Smooth muscle cell (in vitro differentiated cells): ENCODE measurements at regions not wholly inside any gene's neighbourhood (a gene's known extent, or its start where the extent isn't known, plus 50 kb on each side); places are given as distances from the start of the nearest gene placed in this dataset.

Experiments used
- DNase-seq: peaks from one replicate; lab custom pipeline; 2025; ENCODE audit not compliant: unreplicated experiment; lab: John Stamatoyannopoulos, UW
- H2AFZ ChIP-seq: fragments of 200-600 bp; sonication (generic); 2 replicates; pipeline ENCODE4 v1.6.0; 2016; ENCODE audit warnings: antibody characterized with exemption, low read depth, mild to moderate bottlenecking
- H3F3A ChIP-seq: fragments of 200-600 bp; sonication (generic); 2 replicates; pipeline ENCODE4 v1.6.0; 2017; ENCODE audit warnings: antibody characterized with exemption, low read depth
- H3K27ac ChIP-seq: fragments of 200-600 bp; sonication (generic); 2 replicates; pipeline ENCODE4 v1.5.1; 2016; ENCODE audit warnings: low read depth, mild to moderate bottlenecking
- H3K27me3 ChIP-seq: fragments of 200-600 bp; sonication (generic); 2 replicates; pipeline ENCODE4 v1.6.1; 2016; ENCODE audit warnings: low read depth, mild to moderate bottlenecking
- H3K36me3 ChIP-seq: fragments of 200-600 bp; sonication (generic); 2 replicates; pipeline ENCODE4 v1.5.1; 2016; ENCODE audit warnings: low read depth
- H3K4me1 ChIP-seq: fragments of 200-600 bp; sonication (generic); 2 replicates; pipeline ENCODE4 v1.5.1; 2016; ENCODE audit warnings: low read depth
- H3K4me2 ChIP-seq: fragments of 200-600 bp; sonication (generic); 2 replicates; pipeline ENCODE4 v1.6.0; 2016; ENCODE audit warnings: mild to moderate bottlenecking
- H3K4me3 ChIP-seq: fragments of 200-600 bp; sonication (generic); 2 replicates; pipeline ENCODE4 v1.5.1; 2016; ENCODE audit warnings: mild to moderate bottlenecking
- H3K79me2 ChIP-seq: fragments of 200-600 bp; sonication (generic); 2 replicates; pipeline ENCODE4 v1.6.0; 2016; ENCODE audit warnings: low read depth, mild to moderate bottlenecking
- H3K9ac ChIP-seq: fragments of 200-600 bp; sonication (generic); 2 replicates; pipeline ENCODE4 v1.6.0; 2016; ENCODE audit warnings: low read depth
- H3K9me3 ChIP-seq: fragments of 200-600 bp; sonication (generic); replicated peaks from 2 replicates; pipeline ENCODE4 v1.5.1; 2016; ENCODE audit warnings: low read depth
- H4K20me1 ChIP-seq: fragments of 200-600 bp; sonication (generic); 2 replicates; pipeline ENCODE4 v1.6.0; 2016; ENCODE audit warnings: low read depth
- CTCF ChIP-seq: fragments of 200-600 bp; sonication (generic); IDR thresholded peaks from 2 replicates; pipeline ENCODE4 v1.5.1; 2017; ENCODE audit warnings: borderline replicate concordance, mild to moderate bottlenecking, antibody characterized with exemption; ENCODE audit not compliant: insufficient read depth, poor library complexity, severe bottlenecking
- WGBS: methylation state at CpG from one replicate; pipeline ENCODE4 v1.1.7; 2016; ENCODE audit warnings: low lambda C conversion rate; 5-methylcytosine and 5-hydroxymethylcytosine counted together

- Histone ChIP-seq H3K9me3 (no peaks in the 10 kb centered on the region), H3K79me2 (no peaks in the 10 kb centered on the region), H4K20me1 (no peaks in the 10 kb centered on the region), H3K4me2 (no peak overlapping the region), H3K27me3 (peaks cover 25% of the 10 kb centered on the region), H3K9ac (no peak overlapping the region), H3K4me3 (no peak overlapping the region), H3K36me3 (no peaks in the 10 kb centered on the region), H3K4me1 (no peaks in the 10 kb centered on the region), H3K27ac (no peak overlapping the region), H2AFZ (no peak overlapping the region), H3F3A (no peaks in the 10 kb centered on the region)
- no peak for DNase-seq
- TF ChIP-seq CTCF = no peak
- WGBS = 93% methylated on average over 4 of the region's 4 CpGs
Observed at GRCh38 chr4:116923389-116923788, 162.0 kb downstream of the TRAM1L1 start.

- Histone ChIP-seq H3K79me2 (no peaks in the 10 kb centered on the region), H3K4me3 (no peak overlapping the region), H3K4me1 (no peaks in the 10 kb centered on the region), H3K9me3 (no peaks in the 10 kb centered on the region), H3K9ac (no peak overlapping the region), H3K27me3 (no peaks in the 10 kb centered on the region), H2AFZ (no peak overlapping the region), H3F3A (no peaks in the 10 kb centered on the region), H3K36me3 (no peaks in the 10 kb centered on the region), H3K4me2 (no peak overlapping the region), H4K20me1 (no peaks in the 10 kb centered on the region), H3K27ac (no peak overlapping the region)
- no peak for DNase-seq
- no peak for TF ChIP-seq CTCF
- 97% methylated on average over 1 of the region's 1 CpG for WGBS
Observed at GRCh38 chr4:116913451-116913850, 171.9 kb downstream of the TRAM1L1 start.

- H3K9me3 ChIP-seq = no peaks in the 10 kb centered on the region
- DNase-seq = no peak
- H3K4me3 ChIP-seq = no peak overlapping the region
- no peaks in the 10 kb centered on the region for H3K79me2 ChIP-seq
- TF ChIP-seq CTCF = no peak
- H3K36me3 ChIP-seq = no peaks in the 10 kb centered on the region
- no peaks in the 10 kb centered on the region for H4K20me1 ChIP-seq
- H3K27ac ChIP-seq = no peak overlapping the region
- H2AFZ ChIP-seq = no peak overlapping the region
- no peak overlapping the region for H3K4me2 ChIP-seq
- H3F3A ChIP-seq = no peaks in the 10 kb centered on the region
- no peak overlapping the region for H3K9ac ChIP-seq
- H3K4me1 ChIP-seq = no peaks in the 10 kb centered on the region
- WGBS = 82% methylated on average over 2 of the region's 2 CpGs
- H3K27me3 ChIP-seq = no peaks in the 10 kb centered on the region
Observed at GRCh38 chr4:116906758-116907157, 178.6 kb downstream of the TRAM1L1 start.

- no peak overlapping the region for H2AFZ ChIP-seq
- H3F3A ChIP-seq = no peaks in the 10 kb centered on the region
- DNase-seq = no peak
- no peaks in the 10 kb centered on the region for H3K9me3 ChIP-seq
- H3K36me3 ChIP-seq = no peaks in the 10 kb centered on the region
- no peaks in the 10 kb centered on the region for H3K4me1 ChIP-seq
- no peaks in the 10 kb centered on the region for H3K27me3 ChIP-seq
- no peaks in the 10 kb centered on the region for H3K79me2 ChIP-seq
- no peak overlapping the region for H3K9ac ChIP-seq
- no peaks in the 10 kb centered on the region for H4K20me1 ChIP-seq
- WGBS = 92% methylated on average over 1 of the region's 1 CpG
- no peak overlapping the region for H3K4me3 ChIP-seq
- no peak overlapping the region for H3K4me2 ChIP-seq
- TF ChIP-seq CTCF = no peak
- no peak overlapping the region for H3K27ac ChIP-seq
Observed at GRCh38 chr4:116899561-116899960, 185.8 kb downstream of the TRAM1L1 start.
